Neural cell (in vitro differentiated cells): ENCODE measurements at regions not wholly inside any gene's neighbourhood (a gene's known extent, or its start where the extent isn't known, plus 50 kb on each side); places are given as distances from the start of the nearest gene placed in this dataset.

Experiments
- H2AFZ ChIP-seq: fragments of 200-600, 300-800 bp; sonication (generic), shearing (Covaris generic); 2 replicates; pipeline ENCODE4 v1.6.0; 2014; ENCODE audit warnings: low read depth, mild to moderate bottlenecking, antibody characterized with exemption, low read length, moderate library complexity
- H3F3A ChIP-seq: fragments of 200-600 bp; shearing (Covaris generic); 2 replicates; pipeline ENCODE4 v1.6.1; 2016; ENCODE audit warnings: mild to moderate bottlenecking, moderate library complexity, mixed read lengths, antibody characterized with exemption, low read length; ENCODE audit not compliant: insufficient read depth, poor library complexity, severe bottlenecking
- H3K27ac ChIP-seq: fragments of 200-600, 300-800 bp; sonication (generic), shearing (Covaris generic); 2 replicates; pipeline ENCODE4 v1.5.1; 2014; ENCODE audit warnings: mild to moderate bottlenecking, low read length, moderate library complexity
- H3K27me3 ChIP-seq: fragments of 300-800, 200-600 bp; sonication (generic), shearing (Covaris generic); 2 replicates; pipeline ENCODE4 v1.6.0; 2014; ENCODE audit warnings: mild to moderate bottlenecking, low read depth, low read length, moderate library complexity; ENCODE audit not compliant: insufficient read depth
- H3K36me3 ChIP-seq: fragments of 300-800, 200-600 bp; sonication (generic), shearing (Covaris generic); 2 replicates; pipeline ENCODE4 v1.5.1; 2014; ENCODE audit warnings: mild to moderate bottlenecking, antibody characterized with exemption, low read length, moderate library complexity; ENCODE audit not compliant: insufficient read depth
- H3K4me2 ChIP-seq: fragments of 300-800, 200-600 bp; sonication (generic), shearing (Covaris generic); 2 replicates; pipeline ENCODE4 v1.6.0; 2014; ENCODE audit warnings: mild to moderate bottlenecking, low read length
- H3K4me3 ChIP-seq: fragments of 300-800, 200-600 bp; sonication (generic), shearing (Covaris generic); 2 replicates; pipeline ENCODE4 v1.5.1; 2014; ENCODE audit warnings: mild to moderate bottlenecking, low read length, moderate library complexity
- H3K79me2 ChIP-seq: fragments of 200-600 bp; shearing (Covaris generic); replicated peaks from 2 replicates; pipeline ENCODE4 v1.6.0; 2014; ENCODE audit warnings: mild to moderate bottlenecking, low read length, moderate library complexity; ENCODE audit not compliant: insufficient read depth
- H3K9ac ChIP-seq: fragments of 300-800, 200-600 bp; sonication (generic), shearing (Covaris generic); 2 replicates; pipeline ENCODE4 v1.6.1; 2016; ENCODE audit warnings: mild to moderate bottlenecking, low read length, mixed read lengths
- H3K9me2 ChIP-seq: fragments of 200-600 bp; shearing (Covaris generic); 2 replicates; pipeline ENCODE4 v1.6.1; 2016; ENCODE audit warnings: mild to moderate bottlenecking, low read length, mixed read lengths; ENCODE audit not compliant: insufficient read depth
- H3K9me3 ChIP-seq: fragments of 200-600, 300-800 bp; sonication (generic), shearing (Covaris generic); 2 replicates; pipeline ENCODE4 v1.6.1; 2016; ENCODE audit warnings: mild to moderate bottlenecking, mixed run types, low read length, moderate library complexity, mixed read lengths
- H4K20me1 ChIP-seq: fragments of 200-600 bp; shearing (Covaris generic); 2 replicates; pipeline ENCODE4 v1.6.1; 2016; ENCODE audit warnings: mild to moderate bottlenecking, mixed run types; ENCODE audit not compliant: insufficient read depth
- CTCF ChIP-seq: fragments of 450-650 bp; IDR thresholded peaks from 2 replicates; pipeline ENCODE4 v1.5.1; 2014; ENCODE audit warnings: antibody characterized with exemption, mild to moderate bottlenecking, moderate library complexity; ENCODE audit not compliant: poor library complexity, severe bottlenecking
- EP300 ChIP-seq: fragments of 450-650 bp; conservative IDR thresholded peaks from 2 replicates; pipeline ENCODE4 v1.6.1; 2014; ENCODE audit warnings: antibody characterized with exemption, mild to moderate bottlenecking, moderate library complexity; ENCODE audit not compliant: poor library complexity, severe bottlenecking
- EZH2 ChIP-seq: fragments of 200-600, 300-800 bp; shearing (Covaris generic), sonication (generic); IDR thresholded peaks from 2 replicates; pipeline ENCODE4 v1.6.1; 2014; ENCODE audit warnings: antibody characterized with exemption, low read length, borderline replicate concordance, mild to moderate bottlenecking; ENCODE audit not compliant: insufficient read depth, poor library complexity, severe bottlenecking
- MXI1 ChIP-seq: fragments of 450-650 bp; conservative IDR thresholded peaks from 2 replicates; pipeline ENCODE4 v1.6.1; 2014; ENCODE audit warnings: antibody characterized with exemption, mild to moderate bottlenecking; ENCODE audit not compliant: poor library complexity, severe bottlenecking
- POLR2AphosphoS5 ChIP-seq: IDR thresholded peaks from 2 replicates; pipeline ENCODE4 v1.6.1; 2012
- RAD21 ChIP-seq: fragments of 450-650 bp; conservative IDR thresholded peaks from 2 replicates; pipeline ENCODE4 v1.6.1; 2014; ENCODE audit warnings: antibody characterized with exemption, mild to moderate bottlenecking, moderate library complexity
- REST ChIP-seq: IDR thresholded peaks from 2 replicates; pipeline ENCODE4 v1.6.1; 2012; ENCODE audit warnings: borderline replicate concordance
- SMC3 ChIP-seq: fragments of 450-650 bp; conservative IDR thresholded peaks from 2 replicates; pipeline ENCODE4 v1.6.1; 2014; ENCODE audit warnings: antibody characterized with exemption, mild to moderate bottlenecking, moderate library complexity; ENCODE audit not compliant: poor library complexity
- TAF1 ChIP-seq: IDR thresholded peaks from 2 replicates; pipeline ENCODE4 v1.6.1; 2012; ENCODE audit warnings: low read depth

- Histone ChIP-seq H3K79me2 (no peaks in the 10 kb centered on the region), H4K20me1 (no peaks in the 10 kb centered on the region), H3K27ac (no peak overlapping the region), H3K9me3 (no peaks in the 10 kb centered on the region), H3K27me3 (no peaks in the 10 kb centered on the region), H3K4me2 (no peak overlapping the region), H3F3A (no peaks in the 10 kb centered on the region), H2AFZ (no peak overlapping the region), H3K9ac (no peak overlapping the region), H3K4me3 (no peak overlapping the region), H3K36me3 (no peaks in the 10 kb centered on the region), H3K9me2 (no peaks in the 10 kb centered on the region)
- no peak for TF ChIP-seq POLR2AphosphoS5
- no peak for TF ChIP-seq SMC3
- no peak for TF ChIP-seq EP300
- TF ChIP-seq RAD21: no peak
- TF ChIP-seq CTCF: no peak
- TF ChIP-seq REST: no peak
- TF ChIP-seq EZH2: no peak
- TF ChIP-seq TAF1: no peak
- TF ChIP-seq MXI1: no peak
Observed at GRCh38 chr2:40786636-40787035, 334.7 kb upstream of the SLC8A1 start.

- Histone ChIP-seq H3K4me3 (no peak overlapping the region), H3K9me3 (no peaks in the 10 kb centered on the region), H3K9ac (no peak overlapping the region), H3K27ac (no peak overlapping the region), H3K27me3 (no peaks in the 10 kb centered on the region), H3F3A (no peaks in the 10 kb centered on the region), H3K36me3 (no peaks in the 10 kb centered on the region), H3K9me2 (no peaks in the 10 kb centered on the region), H4K20me1 (no peaks in the 10 kb centered on the region), H3K79me2 (no peaks in the 10 kb centered on the region), H2AFZ (no peak overlapping the region), H3K4me2 (no peak overlapping the region)
- TF ChIP-seq RAD21 (no peak), CTCF (no peak), EP300 (no peak), EZH2 (no peak), SMC3 (no peak), POLR2AphosphoS5 (no peak), REST (no peak), MXI1 (no peak), TAF1 (no peak)
Observed at GRCh38 chr2:40797120-40797519, 345.2 kb upstream of the SLC8A1 start.
